Gastrocnemius medialis (tissue), 4 donors: ENCODE measurements at regions not wholly inside any gene's neighbourhood (a gene's known extent, or its start where the extent isn't known, plus 50 kb on each side); places are given as distances from the start of the nearest gene placed in this dataset.
"Not testable (repeated sequence)": the region's sequence is repeated elsewhere in the genome, so short reads cannot be mapped to it uniquely, and the experiment has no call there.

Experiments
- ATAC-seq, 2 donors: fragments of 150-250 bp; one replicate each; pipeline ENCODE4 v1.9.1; 2016
- DNase-seq, 2 donors: peaks; one replicate each; pipeline ENCODE4 v3.0.0-alpha.2; 2019
- H3K27ac ChIP-seq, 4 donors: fragments of 200-600 bp; sonication (generic); 1 replicate in 1 of 4; 2 replicates in 3 of 4; pipeline ENCODE4 v1.5.1; 2016 to 2018; ENCODE audit warnings: mild to moderate bottlenecking in 2 of 4, moderate library complexity in 1 of 4
- H3K27me3 ChIP-seq, 3 donors: fragments of 200-600 bp; sonication (generic) in 2 of 3; 1 replicate in 1 of 3; 2 replicates in 2 of 3; pipeline versions ENCODE4 v1.5.1 to v1.6.0; 2016 to 2019; ENCODE audit warnings: mild to moderate bottlenecking in 1 of 3, moderate library complexity in 1 of 3
- H3K36me3 ChIP-seq, 2 donors: fragments of 200-600 bp; sonication (generic) in 1 of 2; one replicate each; pipeline ENCODE4 v1.5.1; 2017 to 2018
- H3K4me1 ChIP-seq, 2 donors: fragments of 200-600 bp; sonication (generic) in 1 of 2; one replicate each; pipeline ENCODE4 v1.5.1; 2016 to 2017; ENCODE audit warnings: mild to moderate bottlenecking in 2 of 2
- H3K4me3 ChIP-seq, 4 donors: fragments of 200-600 bp; sonication (generic) in 3 of 4; 1 replicate in 1 of 4; 2 replicates in 3 of 4; pipeline ENCODE4 v1.5.1; 2016 to 2019; ENCODE audit warnings: mild to moderate bottlenecking in 2 of 4
- H3K9me3 ChIP-seq, 3 donors: fragments of 200-600 bp; sonication (generic) in 2 of 3; 1 replicate in 1 of 3; 2 replicates in 2 of 3; pipeline ENCODE4 v1.5.1; 2016 to 2019
- CTCF ChIP-seq, 5 experiments: fragments of 450-650 bp in 3 of 5; fragments of 200-600 bp in 2 of 5; sonication (generic) in 2 of 5; IDR thresholded peaks in 4 of 5; conservative IDR thresholded peaks in 1 of 5; 1 replicate in 4 of 5; 2 replicates in 1 of 5; pipeline ENCODE4 v1.5.1; 2016 to 2019; ENCODE audit warnings: antibody characterized with exemption in 5 of 5, mild to moderate bottlenecking in 3 of 5, moderate library complexity in 3 of 5
- POLR2A ChIP-seq, 2 donors: fragments of 450-650 bp; IDR thresholded peaks; one replicate each; pipeline ENCODE4 v1.6.1; 2017; ENCODE audit warnings: antibody characterized with exemption in 2 of 2, mild to moderate bottlenecking in 2 of 2, moderate library complexity in 2 of 2
- in situ Hi-C, 4 donors: fragments of 200-750 bp; cut with MboI; loops; one replicate each; pipeline versions ENCODE4 v1.15.0 to v1.8.0; 2017; ENCODE audit warnings: low sequenced_read_pairs in 4 of 4
- intact Hi-C: fragments of 100-400 bp; cut with DNase I; formaldehyde crosslinking; loops from one replicate; pipeline ENCODE4 v1.15.1; 2023; ENCODE audit warnings: low total_unique reads

- Histone ChIP-seq H3K4me3 (peak overlapping the region in 2 of 4 donors; percentile 43 to 44), H3K9me3 (no peaks in the 10 kb centered on the region), H3K27me3 (no peaks in the 10 kb centered on the region), H3K36me3 (peaks cover 0 to 3% of the 10 kb centered on the region in 2 donors), H3K27ac (peak overlapping the region in 1 of 4 donors; percentile 18), H3K4me1 (peaks cover 0 to 4% of the 10 kb centered on the region in 2 donors)
- no peak for ATAC-seq
- TF ChIP-seq POLR2A (IDR thresholded peaks at IDR 0.05) (no peak), CTCF (IDR thresholded peaks at IDR 0.05 in 4 of 5, conservative IDR thresholded peaks at IDR 0.05 in 1 of 5) (no peak)
- no peak for DNase-seq
- in situ Hi-C loops, result loop anchor here in 3 of 4 donors (25.0 kb wide), 4 partner anchors 839 to 1089 kb away; a partner anchor contains a TSS
- intact Hi-C loops, result loop anchor here (2.0 kb wide), 2 partner anchors 627 to 769 kb away; no protein-coding TSS in a partner anchor
Measured at GRCh38 chr6:27126046-27126814, 121.3 kb upstream of the PRSS16 start.

GRCh38 chr6:27126815-27127537, 120.5 kb upstream of the PRSS16 start:
- Histone ChIP-seq H3K9me3 (no peaks in the 10 kb centered on the region), H3K27me3 (no peaks in the 10 kb centered on the region), H3K4me1 (peaks cover under 1 to 4% of the 10 kb centered on the region in 2 donors), H3K4me3 (peak overlapping the region; percentile 21 to 44 (median 36)), H3K36me3 (peaks cover 0 to 3% of the 10 kb centered on the region in 2 donors), H3K27ac (peak overlapping the region in 2 of 4 donors; percentile 18 to 46)
- in situ Hi-C loops (loop anchor here in 3 of 4 donors (25.0 kb wide), 4 partner anchors 840 to 1090 kb away; a partner anchor contains a TSS), intact Hi-C loops (loop anchor here (1.0 to 2.0 kb wide), 3 partner anchors 30 to 768 kb away; no protein-coding TSS in a partner anchor)
- TF ChIP-seq POLR2A (IDR thresholded peaks at IDR 0.05) (no peak), CTCF (IDR thresholded peaks at IDR 0.05 in 4 of 5, conservative IDR thresholded peaks at IDR 0.05 in 1 of 5) (peak; percentile 37 to 85 (median 61))
- DNase-seq (peak; percentile 68 to 73), ATAC-seq (peak; percentile 82)

- not testable (repeated sequence) for H3K9me3 ChIP-seq, H3K4me1 ChIP-seq, DNase-seq, ATAC-seq, H3K36me3 ChIP-seq, H3K27ac ChIP-seq, H3K27me3 ChIP-seq, H3K4me3 ChIP-seq
- intact Hi-C loops, result loop anchor here (1.0 to 2.0 kb wide), 3 partner anchors 29 to 767 kb away; no protein-coding TSS in a partner anchor
- in situ Hi-C loops, result loop anchor here in 3 of 4 donors (25.0 kb wide), 4 partner anchors 841 to 1091 kb away; a partner anchor contains a TSS
Measured at GRCh38 chr6:27127874-27128273, 119.6 kb upstream of the PRSS16 start.

GRCh38 chr6:27128311-27129094, 119.0 kb upstream of the PRSS16 start:
- intact Hi-C loops (no loop called here), in situ Hi-C loops (loop anchor here in 3 of 4 donors (25.0 kb wide), 4 partner anchors 841 to 1091 kb away; a partner anchor contains a TSS)
- peaks cover 4% of the 10 kb centered on the region in 2 donors for H3K4me1 ChIP-seq
- no peak overlapping the region for H3K4me3 ChIP-seq
- ATAC-seq, result no peak
- peaks cover 0 to 3% of the 10 kb centered on the region in 2 donors for H3K36me3 ChIP-seq
- TF ChIP-seq POLR2A (IDR thresholded peaks at IDR 0.05), result no peak
- TF ChIP-seq CTCF (IDR thresholded peaks at IDR 0.05 in 4 of 5, conservative IDR thresholded peaks at IDR 0.05 in 1 of 5), result no peak
- no peak for DNase-seq
- H3K27ac ChIP-seq, result no peak overlapping the region
- H3K27me3 ChIP-seq, result no peaks in the 10 kb centered on the region
- H3K9me3 ChIP-seq, result no peaks in the 10 kb centered on the region
